GM18909 (cell line): ENCODE measurements at regions not wholly inside any gene's neighbourhood (a gene's known extent, or its start where the extent isn't known, plus 50 kb on each side); places are given as distances from the start of the nearest gene placed in this dataset.

Experiments used
- ATAC-seq: cut with Tn5 transposase; IDR thresholded peaks from one replicate; pipeline ENCODE4 v1.9.1; 2021; ENCODE audit warnings: mild to moderate bottlenecking; ENCODE audit not compliant: unreplicated experiment, poor library complexity

GRCh38 chr22:48706934-48707762 lies 1120.5 kb downstream of the BRD1 start:
- ATAC-seq = no peak

- ATAC-seq = no peak
These were observed 1121.6 kb downstream of the BRD1 start for GRCh38 chr22:48705917-48706605.

DNA sequence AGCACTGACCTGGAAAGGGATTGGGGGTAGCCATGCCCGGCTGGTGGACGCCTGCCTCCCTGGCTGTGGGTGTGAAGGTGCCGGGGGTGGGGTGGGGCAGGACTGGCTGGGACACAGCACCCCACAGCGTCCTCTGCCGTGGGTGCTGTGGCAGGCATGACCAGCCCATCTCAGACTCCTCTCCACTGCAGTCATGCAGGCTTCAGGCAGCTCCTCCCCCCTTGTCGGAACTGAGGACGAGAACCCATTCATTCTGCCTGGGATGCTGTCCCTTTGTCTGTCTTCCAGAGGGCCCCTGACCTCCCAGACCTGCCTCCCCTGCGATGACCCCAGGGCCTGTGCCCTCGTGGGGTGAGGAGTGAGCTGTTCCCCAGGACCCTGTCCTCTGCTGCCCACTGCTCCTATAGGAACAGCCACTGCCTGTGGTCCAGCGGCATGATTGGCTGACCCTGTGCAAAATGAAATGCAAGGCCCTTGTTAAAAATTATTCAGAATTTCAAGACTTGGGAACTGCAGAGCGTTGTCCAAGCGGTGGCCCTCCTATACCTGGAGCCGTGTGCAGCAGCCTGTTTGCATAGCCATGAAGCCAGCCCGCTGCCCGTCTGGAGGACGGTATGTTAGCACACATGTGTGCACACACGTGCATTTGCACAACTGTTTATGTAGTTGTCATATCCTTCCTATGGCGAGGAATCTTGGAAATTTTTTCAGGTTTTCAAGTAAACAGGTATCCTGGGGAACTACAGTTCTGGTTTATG lies 1122.3 kb downstream of the BRD1 start:
- no peak for ATAC-seq

DNA sequence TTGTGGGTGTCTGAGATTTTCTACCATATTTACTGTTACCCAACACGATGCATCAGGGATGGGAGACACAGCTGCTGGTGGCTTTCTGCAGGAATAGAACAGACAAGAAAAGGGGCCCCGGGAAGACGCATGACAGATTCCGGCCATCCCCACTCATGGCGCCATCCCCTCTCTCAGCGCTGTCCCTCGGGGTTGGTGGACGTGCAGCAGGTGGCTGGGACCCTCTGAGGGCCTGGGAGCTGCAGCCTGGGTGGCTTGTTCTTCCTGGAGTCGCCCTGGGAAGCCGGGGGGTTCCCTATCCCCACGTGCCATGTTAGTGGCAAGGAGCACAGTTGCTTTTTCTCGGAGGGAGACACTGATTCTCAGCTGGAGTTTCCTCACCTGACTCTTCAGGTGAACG lies 1123.3 kb downstream of the BRD1 start:
- ATAC-seq = no peak

DNA sequence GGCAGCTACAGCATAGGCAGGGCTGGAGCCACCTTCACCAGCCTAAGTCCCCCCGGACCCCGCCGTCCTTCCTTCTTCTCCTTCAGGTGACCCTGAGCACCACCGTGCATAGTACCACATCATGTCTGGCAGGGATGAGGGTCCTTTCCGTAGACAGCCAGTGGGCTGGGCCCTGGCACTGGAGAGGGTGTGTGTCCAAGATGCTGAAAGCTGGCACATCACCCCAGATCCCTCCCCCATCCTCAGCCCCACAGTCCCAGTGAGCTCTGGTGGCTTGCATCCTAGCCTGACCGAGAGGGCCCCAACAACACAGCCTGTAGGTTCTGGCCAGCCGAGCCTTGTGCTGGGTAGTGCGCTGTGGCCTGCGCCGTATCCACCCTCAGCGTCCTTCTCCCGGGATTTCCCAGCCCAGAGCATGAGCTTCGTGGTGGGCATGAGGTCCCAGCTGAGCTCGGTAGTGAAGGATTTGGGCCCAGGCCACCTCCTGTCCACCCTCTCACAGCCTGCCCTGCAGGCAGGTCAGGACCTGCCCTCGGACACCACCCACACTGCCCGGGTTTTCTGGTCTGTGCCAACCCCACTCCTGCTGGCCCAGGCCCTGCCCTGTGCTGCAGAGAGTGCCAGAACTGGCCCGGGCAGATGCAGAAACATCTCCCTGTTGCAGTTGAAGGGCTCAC lies 1124.3 kb downstream of the BRD1 start:
- no peak for ATAC-seq

- no peak for ATAC-seq
These were observed 1125.0 kb downstream of the BRD1 start for GRCh38 chr22:48702573-48703264.

- no peak for ATAC-seq
These were observed 1126.2 kb downstream of the BRD1 start for GRCh38 chr22:48701296-48702030.

- ATAC-seq = no peak
These were observed 1126.9 kb downstream of the BRD1 start for GRCh38 chr22:48700566-48701295.

GRCh38 chr22:48700180-48700565 lies 1127.5 kb downstream of the BRD1 start:
- ATAC-seq = no peak

DNA sequence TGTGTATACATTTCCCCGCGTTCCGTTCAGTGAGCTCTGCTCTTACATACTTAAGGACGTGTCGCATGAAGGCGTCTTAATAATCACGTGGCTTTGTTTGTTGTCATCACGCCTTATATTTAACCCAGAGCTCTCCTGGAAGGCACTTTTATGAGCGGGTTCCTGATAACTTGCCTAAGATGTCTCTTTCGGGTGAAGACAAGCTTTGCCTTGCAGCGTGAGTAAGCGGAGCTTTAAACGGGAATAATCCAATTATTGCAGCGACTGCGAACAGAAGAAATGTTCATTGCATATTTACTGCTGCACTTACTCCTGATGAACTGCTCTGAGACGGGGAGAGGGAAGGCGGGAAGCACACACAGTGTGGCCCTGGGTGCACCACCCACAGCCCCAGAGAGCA lies 1128.2 kb downstream of the BRD1 start:
- ATAC-seq = no peak

DNA sequence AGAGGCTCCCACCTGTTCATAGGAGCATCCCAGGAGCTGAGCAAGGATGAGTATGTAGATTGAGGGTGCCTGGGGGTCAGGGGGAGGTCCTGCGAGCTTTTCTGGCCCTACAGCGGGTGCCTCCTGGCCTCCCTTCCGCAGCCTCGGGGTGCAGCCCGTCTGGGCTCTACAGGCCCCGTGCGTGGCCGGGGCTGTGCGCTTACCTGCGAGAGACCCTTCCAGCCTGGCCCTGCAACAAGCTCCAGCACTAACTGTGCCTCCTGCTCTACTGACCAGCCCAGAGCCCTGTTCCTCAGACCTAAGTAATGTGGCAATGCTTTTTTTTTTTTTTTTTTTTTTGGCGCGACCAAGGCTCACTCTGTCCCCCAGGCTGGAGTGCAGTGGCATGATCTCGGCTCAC lies 1129.1 kb downstream of the BRD1 start:
- no peak for ATAC-seq

DNA sequence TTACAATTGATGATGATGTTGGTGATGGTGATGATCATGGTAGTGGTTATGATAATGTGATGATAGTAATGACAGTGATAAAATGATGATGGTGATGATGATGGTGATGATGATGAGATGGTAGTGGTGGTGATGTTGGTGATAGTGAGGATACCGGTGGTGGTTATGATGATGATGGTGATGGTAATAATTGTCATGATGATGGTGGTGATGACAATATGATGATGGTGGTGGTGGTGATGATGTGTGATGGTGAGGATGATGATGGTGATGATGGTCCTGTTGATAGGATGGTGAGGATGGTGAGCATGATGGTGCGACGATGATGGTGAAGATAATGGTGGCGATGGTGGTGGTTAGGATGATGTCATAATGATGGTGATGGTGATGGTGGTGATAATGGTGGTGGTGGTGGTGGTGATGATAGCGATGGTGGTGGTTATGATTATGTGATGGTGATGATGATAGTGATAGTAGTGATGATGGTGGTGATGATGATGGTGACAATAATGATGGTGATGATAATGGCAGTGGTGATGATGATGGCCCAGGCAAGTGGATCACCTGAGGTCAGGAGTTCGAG lies 1129.9 kb downstream of the BRD1 start:
- no peak for ATAC-seq

DNA sequence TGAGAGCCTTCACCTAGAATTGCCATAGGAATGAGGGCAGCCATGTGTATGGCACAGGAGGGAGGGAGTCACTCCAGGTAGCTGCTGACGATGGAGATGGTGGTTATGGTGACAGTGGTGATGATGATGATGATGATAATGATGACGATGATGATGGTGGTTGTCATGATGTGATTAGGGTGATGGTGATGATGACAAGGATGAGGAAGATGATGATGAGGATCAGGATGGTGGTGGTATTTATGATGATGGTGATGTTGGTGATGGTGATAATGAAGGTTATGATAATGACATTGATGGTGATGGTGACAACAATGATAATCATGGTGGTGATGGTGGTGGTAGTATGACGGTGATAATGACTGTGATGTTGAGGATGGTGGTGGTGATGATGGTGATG lies 1130.5 kb downstream of the BRD1 start:
- no peak for ATAC-seq

- no peak for ATAC-seq
These were observed 1131.3 kb downstream of the BRD1 start for GRCh38 chr22:48696371-48696770.

DNA sequence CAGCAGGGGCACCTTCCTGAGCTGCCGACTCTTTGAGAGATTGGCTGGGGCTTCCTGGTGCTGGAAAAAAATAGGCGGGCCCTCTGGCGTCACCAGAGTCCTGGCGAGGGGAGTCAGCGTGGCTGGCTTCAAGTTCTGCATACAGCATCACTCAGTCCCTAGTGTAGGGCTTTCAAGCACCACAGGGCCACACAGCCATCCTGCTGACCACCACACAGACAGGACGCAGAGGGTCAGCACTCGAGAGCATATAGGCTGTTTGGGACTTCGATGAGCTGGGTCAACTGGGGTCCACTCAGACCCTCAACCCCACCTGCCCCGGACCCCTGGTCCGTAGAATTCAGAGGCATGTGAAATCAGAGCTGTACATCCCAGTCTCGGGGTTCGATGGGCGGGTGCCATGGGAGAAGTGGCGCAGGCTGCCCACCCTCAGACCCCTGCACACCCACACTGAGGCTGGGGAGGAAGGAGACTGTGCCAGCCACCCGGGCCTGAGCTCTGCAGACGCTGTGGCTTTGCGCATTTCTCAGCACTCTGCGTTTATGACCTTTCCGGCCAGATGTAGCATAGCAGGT lies 1131.9 kb downstream of the BRD1 start:
- ATAC-seq = no peak

GRCh38 chr22:48695251-48695650 lies 1132.4 kb downstream of the BRD1 start:
- ATAC-seq = no peak

DNA sequence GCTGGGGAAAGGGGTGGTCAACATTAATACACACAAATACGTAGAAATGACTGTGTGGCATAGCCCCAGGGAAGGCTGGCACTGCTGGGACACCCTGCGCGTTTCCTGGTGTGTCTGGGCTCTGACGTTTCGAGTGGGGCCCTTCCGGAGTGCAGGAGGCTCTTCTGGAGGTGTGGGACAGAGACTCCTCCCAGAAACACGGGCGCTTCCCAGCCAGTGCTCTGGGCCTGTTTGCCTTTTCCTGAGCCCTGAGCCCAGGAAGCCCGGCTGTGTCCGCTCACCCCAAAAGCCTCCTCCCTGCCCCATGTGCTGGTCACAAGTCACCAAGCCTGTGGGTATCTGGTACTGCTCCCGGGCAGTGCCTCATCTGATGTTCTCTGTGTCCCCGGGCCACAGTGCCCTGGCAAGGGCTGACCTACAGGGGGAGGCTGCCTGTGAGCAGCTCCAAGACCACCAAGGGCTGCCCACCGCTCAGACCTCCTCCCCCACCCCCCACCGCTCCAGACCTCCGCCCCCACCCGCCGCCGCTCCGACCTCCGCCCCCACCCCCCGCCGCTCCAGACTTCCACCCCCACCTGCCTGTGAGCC lies 1133.3 kb downstream of the BRD1 start:
- ATAC-seq = no peak
